Right atrium auricular region (tissue), 2 donors: ENCODE measurements at regions not wholly inside any gene's neighbourhood (a gene's known extent, or its start where the extent isn't known, plus 50 kb on each side); places are given as distances from the start of the nearest gene placed in this dataset.

Source experiments
- DNase-seq: peaks from one replicate; pipeline ENCODE4 v3.0.0-alpha.2; 2019; ENCODE audit warnings: low spot score
- H3K27ac ChIP-seq, 2 donors: fragments of 200-600 bp; sonication (generic); 1 replicate in 1 of 2; 2 replicates in 1 of 2; pipeline ENCODE4 v1.5.1; 2016 to 2019
- H3K27me3 ChIP-seq, 2 donors: fragments of 200-600 bp; sonication (generic); one replicate each; pipeline versions ENCODE4 v1.5.1 to v1.6.0; 2017 to 2019
- H3K36me3 ChIP-seq: fragments of 200-600 bp; sonication (generic); one replicate; pipeline ENCODE4 v1.5.1; 2016
- H3K4me1 ChIP-seq, 2 donors: fragments of 200-600 bp; sonication (generic); one replicate each; pipeline versions ENCODE4 v1.5.1 to v1.6.0; 2017 to 2019
- H3K4me3 ChIP-seq, 2 donors: fragments of 200-600 bp; sonication (generic); 1 replicate in 1 of 2; 2 replicates in 1 of 2; pipeline ENCODE4 v1.5.1; 2017 to 2019; ENCODE audit warnings: mild to moderate bottlenecking in 1 of 2, moderate library complexity in 1 of 2
- H3K9me3 ChIP-seq, 2 donors: fragments of 200-600 bp; sonication (generic); one replicate each; pipeline ENCODE4 v1.5.1; 2019
- CTCF ChIP-seq, 2 donors: fragments of 200-600 bp; sonication (generic); IDR thresholded peaks; one replicate each; pipeline ENCODE4 v1.5.1; 2019; ENCODE audit warnings: antibody characterized with exemption in 2 of 2

GRCh38 chr4:179124957-179125356 is 1682.7 kb upstream of the AGA start:
- no peaks in the 10 kb centered on the region for H3K4me1 ChIP-seq
- H3K27ac ChIP-seq, result no peak overlapping the region
- no peaks in the 10 kb centered on the region for H3K36me3 ChIP-seq
- TF ChIP-seq CTCF (IDR thresholded peaks at IDR 0.05), result no peak
- no peak overlapping the region for H3K4me3 ChIP-seq
- no peak for DNase-seq
- H3K27me3 ChIP-seq, result no peaks in the 10 kb centered on the region
- no peaks in the 10 kb centered on the region for H3K9me3 ChIP-seq

GRCh38 chr4:179125870-179126269 is 1683.6 kb upstream of the AGA start:
- Histone ChIP-seq H3K27ac (no peak overlapping the region), H3K4me3 (no peak overlapping the region), H3K36me3 (no peaks in the 10 kb centered on the region), H3K27me3 (no peaks in the 10 kb centered on the region), H3K9me3 (no peaks in the 10 kb centered on the region), H3K4me1 (no peaks in the 10 kb centered on the region)
- no peak for DNase-seq
- no peak for TF ChIP-seq CTCF (IDR thresholded peaks at IDR 0.05)

- Histone ChIP-seq H3K27me3 (no peaks in the 10 kb centered on the region), H3K4me1 (no peaks in the 10 kb centered on the region), H3K4me3 (no peak overlapping the region), H3K9me3 (no peaks in the 10 kb centered on the region), H3K36me3 (no peaks in the 10 kb centered on the region), H3K27ac (no peak overlapping the region)
- DNase-seq, result no peak
- TF ChIP-seq CTCF (IDR thresholded peaks at IDR 0.05), result no peak
These were observed 1686.1 kb upstream of the AGA start for GRCh38 chr4:179128299-179128698.

- TF ChIP-seq CTCF (IDR thresholded peaks at IDR 0.05), result no peak
- Histone ChIP-seq H3K27me3 (no peaks in the 10 kb centered on the region), H3K36me3 (no peaks in the 10 kb centered on the region), H3K27ac (no peak overlapping the region), H3K9me3 (no peaks in the 10 kb centered on the region), H3K4me1 (no peaks in the 10 kb centered on the region), H3K4me3 (no peak overlapping the region)
- DNase-seq, result no peak
These were observed 1688.0 kb upstream of the AGA start for GRCh38 chr4:179130122-179130714.

GRCh38 chr4:179145746-179146525 is 1703.7 kb upstream of the AGA start:
- H3K9me3 ChIP-seq, result no peaks in the 10 kb centered on the region
- no peak for TF ChIP-seq CTCF (IDR thresholded peaks at IDR 0.05)
- H3K27ac ChIP-seq, result no peak overlapping the region

More at GRCh38 chr4:179145746-179146525, 1703.7 kb upstream of the AGA start:
- no peak overlapping the region for H3K4me3 ChIP-seq
- no peaks in the 10 kb centered on the region for H3K36me3 ChIP-seq
- H3K4me1 ChIP-seq, result no peaks in the 10 kb centered on the region
- DNase-seq, result no peak
- H3K27me3 ChIP-seq, result no peaks in the 10 kb centered on the region
